Stimulated activated CD4-positive, alpha-beta T cell treated with anti-CD3 and anti-CD28 coated beads, Interleukin-12 subunit alpha, Interleukin-12 subunit beta, amount 100 ng/mL, for 4 hours (primary cell): ENCODE measurements at regions not wholly inside any gene's neighbourhood (a gene's known extent, or its start where the extent isn't known, plus 50 kb on each side); places are given as distances from the start of the nearest gene placed in this dataset.
"Not testable (repeated sequence)": the region's sequence is repeated elsewhere in the genome, so short reads cannot be mapped to it uniquely, and the experiment has no call there.

Experiments
- DNase-seq: peaks from one replicate; pipeline ENCODE4 v3.0.0-alpha.2; 2020

DNA sequence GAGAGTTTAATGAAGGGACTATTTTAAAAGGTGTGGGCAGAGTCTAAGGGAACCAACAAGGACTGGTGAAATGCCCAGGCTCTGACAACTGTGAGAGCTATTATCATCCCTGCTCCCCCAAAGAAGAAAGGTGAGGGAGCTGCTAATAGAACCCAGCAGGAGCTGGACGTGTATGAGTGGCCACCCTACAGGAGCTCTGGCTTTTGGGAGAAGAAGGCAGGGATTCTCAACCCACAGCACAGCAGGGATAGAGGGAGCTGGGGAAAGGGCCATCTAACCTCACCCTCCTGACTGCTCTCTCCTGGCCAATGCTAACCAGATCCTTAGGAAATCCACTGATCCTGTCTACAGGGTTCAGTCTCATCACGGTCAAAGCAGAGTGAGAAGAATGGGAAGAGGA, 57.1 kb downstream of the GRIN2B start:
- DNase-seq = no peak

DNA sequence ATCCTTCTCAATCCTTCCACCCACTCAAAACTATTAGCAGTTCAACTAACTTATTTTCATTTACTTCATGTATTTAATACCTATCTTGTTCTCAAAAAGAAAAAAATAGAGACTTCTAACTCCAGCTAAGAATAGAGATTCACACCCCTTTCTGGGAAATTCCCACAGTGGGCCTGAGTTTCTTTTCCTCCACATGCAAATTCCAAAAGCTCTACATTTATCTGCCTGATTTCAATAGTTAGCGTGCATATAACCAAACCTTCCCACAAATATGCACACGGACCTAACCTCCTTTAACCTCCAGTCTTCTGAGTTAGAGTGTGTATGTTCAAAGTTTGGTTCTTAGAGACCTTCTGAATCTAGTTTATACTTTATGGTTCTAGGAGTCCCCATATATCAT, 62.5 kb downstream of the GRIN2B start:
- DNase-seq = no peak

DNA sequence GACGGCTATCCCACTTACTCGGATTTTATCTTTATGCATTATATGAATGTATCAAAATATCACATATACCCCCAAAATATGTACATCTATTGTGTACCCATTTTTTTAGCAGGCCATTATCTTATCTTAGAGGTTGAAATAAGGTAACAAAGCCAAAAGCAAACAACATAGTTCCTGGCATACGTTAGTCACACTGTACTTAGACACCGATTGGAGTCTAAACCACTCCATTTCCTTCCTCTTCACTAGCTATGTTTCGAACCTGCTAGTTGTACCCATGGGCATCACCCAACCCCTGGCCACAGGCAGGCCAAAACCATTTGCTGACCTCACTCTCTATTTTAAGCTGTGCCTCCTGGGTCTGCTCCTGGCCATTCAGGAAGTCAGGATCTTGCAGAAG, 66.3 kb downstream of the GRIN2B start:
- DNase-seq = no peak

DNA sequence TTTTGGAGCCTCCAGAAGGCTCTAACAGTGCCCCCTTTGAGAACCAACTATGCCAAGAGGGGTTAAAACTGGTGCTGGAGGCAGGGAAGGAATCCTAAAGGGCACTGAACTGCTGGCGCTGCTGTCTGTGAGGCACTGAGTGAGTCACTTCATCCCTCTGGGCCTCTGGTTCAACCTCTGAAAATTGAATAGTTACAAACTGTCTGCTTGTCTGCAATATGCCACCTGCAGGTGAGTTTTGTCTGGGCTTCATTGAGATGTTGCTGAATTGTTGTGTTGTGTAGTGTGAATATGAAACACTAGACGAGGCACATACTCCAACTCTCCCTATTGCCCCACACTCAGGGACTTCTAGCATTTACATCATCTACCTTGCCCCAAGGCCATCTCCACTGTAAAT, 68.0 kb downstream of the GRIN2B start:
- DNase-seq = no peak

DNA sequence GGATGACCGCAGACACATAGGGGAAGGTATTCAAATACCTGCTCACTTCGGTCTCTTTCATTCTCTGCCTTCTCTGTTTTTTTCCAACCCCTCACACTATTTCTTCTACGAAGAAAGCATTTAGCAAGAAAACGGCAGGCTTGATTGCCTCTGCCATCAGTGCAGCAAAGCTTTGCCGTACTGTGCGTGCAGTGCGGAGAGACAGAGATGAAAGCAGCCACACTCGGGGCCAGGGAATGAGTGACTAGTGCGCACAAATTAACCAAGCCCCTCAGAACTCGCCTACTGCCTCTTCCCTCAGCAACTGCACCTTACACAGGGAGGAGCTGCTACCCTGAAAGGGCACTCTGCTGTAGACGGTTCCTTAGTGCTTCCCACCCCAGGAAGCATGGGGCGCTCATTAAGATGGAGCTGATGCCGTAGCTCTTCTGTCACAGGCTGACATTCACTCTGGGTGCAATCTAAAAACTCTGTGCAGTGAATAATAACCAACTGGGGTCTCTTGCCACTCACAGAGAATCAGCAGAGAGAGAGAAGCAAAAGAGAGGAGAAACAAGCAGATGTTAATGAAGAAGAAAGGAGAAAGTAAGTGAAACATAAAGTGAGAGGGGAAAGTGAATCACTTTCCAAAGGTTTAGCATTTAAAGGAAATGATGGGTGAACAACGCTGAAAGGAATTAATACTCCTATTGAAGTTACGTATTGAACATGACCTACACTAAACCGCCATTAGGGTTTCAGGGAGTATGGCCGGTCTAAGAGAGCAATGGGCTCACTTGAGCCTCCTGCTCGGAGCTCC, 69.4 kb downstream of the GRIN2B start:
- DNase-seq = no peak

DNA sequence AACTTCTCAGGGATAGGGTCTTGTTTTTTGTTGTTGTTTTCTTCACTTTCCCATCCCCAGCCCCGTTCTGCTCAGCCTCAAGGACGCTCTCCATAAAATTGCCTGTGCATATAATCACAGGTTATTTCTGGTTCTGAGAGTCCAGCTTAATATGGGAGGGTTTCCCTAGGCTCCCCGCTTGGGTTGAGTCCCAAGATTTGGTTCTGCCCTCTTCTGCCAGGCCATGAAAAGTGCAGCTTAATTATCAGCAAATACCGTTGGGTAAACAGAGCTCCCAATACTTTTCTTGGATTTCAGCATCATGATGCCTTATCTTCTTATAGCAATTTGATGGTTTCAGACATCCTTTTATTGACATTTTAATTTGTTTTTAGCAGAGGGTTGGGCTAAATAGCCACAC, 75.6 kb downstream of the GRIN2B start:
- DNase-seq = no peak

DNA sequence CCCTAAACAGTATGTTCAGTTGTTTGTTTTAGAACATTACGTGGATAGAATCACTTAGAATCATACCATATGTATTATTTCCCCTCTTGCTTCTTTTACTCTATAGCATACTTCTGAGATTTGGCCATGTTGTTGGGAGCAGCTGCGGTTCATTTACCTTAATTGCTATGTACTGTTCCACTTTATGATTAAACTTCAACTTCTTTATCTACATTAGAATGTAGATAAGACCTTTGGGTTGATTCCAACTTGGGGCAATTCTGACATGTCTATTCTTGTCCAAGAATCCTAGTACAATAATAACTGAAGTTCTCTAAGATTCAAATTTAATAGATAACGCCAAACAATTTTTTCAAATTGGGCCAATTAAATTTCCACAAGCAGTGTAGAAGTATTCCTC, 80.7 kb downstream of the GRIN2B start:
- DNase-seq = no peak

DNA sequence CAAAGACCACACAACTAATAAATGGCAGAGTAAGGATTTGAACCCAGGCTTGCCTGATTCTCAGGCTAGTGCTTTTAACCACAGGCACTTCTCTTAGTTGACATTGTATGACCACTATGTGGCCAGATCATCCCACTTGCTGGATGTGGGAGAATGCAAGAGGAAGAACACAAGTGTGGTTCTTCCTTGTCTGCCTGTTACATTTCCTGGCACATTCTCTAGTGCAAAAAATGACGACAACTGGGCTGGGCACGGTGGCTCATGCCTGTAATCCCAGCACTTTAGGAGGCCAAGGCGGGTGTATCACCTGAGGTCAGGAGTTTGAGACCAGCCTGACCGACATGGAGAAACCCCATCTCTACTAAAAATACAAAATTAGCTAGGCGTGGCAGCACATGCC, 83.0 kb downstream of the GRIN2B start:
- not testable (repeated sequence) for DNase-seq

DNA sequence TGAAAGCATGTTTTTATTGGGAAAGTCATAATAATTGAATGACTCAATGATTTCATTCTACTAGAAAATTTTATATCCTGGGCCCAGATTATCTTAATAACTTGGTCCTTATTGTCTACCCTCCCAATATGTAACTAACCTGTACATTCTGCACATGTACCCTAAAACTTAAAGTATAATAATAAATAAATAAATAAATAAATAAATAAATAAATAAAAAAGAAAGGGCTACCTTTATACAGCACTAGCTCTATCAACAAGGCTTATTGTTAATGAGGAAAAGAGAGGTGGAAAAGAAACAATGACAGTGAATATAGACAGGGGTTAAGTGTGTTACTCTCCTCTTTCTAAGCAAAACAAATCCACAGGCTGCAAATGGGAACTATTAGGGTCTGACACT, 83.6 kb downstream of the GRIN2B start:
- no peak for DNase-seq

DNA sequence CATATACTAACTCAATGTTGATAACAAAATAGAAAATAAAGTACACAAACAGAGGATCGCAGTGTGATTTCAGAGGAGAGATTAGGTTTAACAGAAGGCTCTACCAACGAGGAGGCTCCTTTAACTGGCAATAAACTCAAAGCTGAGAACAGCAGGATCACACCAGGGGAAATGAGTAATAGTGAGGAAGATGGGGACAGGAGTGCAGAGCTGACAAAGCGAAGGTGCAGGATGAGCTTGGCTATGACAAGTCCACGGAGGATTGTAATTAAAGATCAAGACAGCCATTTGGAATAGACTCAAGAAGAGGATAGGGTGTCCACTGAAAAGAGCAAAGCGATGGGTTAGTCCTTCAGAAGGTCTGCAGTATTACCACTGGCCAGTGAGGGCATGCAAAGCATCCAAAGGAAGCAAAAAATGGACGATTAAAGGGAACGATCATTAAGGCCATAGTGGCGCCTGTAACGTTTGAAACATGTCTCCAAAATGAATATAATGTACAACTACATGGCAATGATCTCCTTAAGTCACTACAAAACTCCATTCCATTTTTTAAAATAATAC, 85.3 kb downstream of the GRIN2B start:
- DNase-seq = no peak

DNA sequence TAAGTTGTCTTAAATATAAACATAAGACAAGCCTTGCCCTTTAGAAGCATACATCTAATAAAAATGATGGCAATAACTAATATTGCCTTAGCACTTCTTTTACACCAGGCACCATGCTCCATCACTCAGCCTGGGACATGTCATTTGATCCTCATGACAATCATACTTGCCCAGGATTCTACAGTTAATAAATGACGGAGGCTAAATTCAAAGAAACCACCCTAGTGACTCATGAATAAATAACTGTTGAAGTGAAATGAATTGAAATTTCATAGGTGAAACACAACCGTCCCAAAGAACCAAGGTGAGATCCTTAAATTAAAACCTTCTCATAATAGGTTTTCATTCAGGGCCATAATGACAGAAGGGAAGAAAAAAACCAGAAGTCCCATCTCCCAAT, 89.5 kb downstream of the GRIN2B start:
- DNase-seq = no peak

DNA sequence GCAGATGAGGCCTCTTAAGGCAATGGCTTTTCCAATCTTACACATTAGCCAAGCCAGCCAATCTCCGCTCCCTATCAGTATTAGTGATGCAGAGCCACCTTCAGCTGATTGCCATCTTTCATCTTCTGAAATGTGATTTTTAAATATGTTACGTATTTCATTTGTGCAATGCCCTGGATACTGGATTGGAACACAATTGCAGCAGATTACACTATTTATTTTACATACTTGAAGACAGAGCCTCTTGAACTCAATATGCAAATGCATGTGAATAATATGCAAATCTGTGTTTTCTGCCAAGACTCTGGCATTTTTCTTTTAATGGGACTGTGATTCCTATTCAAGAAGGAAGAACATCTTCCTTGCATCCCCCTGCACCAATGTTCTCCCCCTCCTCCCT, 90.5 kb downstream of the GRIN2B start:
- DNase-seq = no peak

DNA sequence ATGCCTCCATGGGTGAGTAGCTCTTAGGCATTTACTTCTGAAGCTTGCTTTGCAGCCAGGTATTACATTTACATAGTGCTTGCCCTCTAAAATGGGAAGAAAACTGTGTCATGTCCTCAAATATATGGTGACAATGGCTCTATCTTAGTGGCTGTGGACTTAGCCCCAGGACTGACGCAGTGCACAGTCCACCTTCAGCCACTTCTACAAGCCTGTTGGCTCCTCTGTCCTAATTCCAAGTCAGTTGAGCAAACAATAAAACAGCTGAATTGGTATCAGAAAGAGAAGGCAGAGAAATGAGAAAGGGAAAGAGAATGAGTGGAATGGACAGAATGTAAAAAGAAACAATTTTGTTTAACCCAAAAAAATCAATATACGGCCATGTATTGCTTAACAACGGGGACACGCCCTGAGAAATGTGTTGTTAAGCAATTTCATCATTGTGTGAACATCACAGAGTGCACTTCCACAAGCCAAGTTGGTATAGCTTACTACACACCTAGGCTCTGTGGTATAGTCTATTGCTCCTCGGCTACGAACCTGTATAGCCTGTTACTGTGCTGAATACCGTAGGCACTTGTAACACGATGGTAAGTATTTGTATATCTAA, 93.5 kb downstream of the GRIN2B start:
- DNase-seq = no peak

DNA sequence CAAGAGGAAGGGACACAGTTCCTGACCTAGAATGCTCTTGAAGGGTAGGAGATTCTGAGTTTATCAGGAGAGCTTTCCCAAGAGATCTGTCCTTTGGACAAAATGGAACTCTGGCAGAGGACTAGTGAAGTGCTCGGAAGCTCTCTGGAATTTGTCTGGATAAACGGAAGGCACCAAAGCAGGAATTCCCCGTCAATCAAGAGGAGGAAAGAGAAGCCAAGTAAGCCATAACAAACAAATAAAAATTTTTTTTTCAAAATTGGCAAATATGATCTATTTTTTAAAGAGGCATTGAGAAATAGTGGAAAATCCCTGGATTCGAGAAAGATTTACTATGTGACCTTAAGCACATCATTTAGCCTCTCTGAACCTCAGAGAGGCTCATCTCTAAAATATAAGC, 99.2 kb downstream of the GRIN2B start:
- DNase-seq = no peak

DNA sequence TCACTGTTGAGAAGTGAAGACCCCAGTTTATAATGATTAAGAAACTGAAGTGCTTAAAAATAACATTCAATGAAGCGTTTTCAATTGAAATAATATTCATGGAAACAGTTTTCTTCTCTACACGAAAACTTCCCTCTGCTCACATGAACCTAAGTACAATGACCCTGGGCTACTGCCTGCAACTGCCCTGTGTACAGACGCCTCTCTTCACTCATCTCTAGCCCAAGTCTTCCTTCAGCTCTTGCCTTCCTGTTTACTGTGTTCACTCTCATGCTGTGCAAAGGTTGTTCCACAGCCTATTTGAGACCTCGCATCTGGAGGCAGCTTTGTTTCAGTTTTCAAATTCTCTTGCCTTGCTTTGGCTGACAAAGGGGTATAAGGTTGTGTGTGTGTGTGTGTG, 100.8 kb downstream of the GRIN2B start:
- no peak for DNase-seq

DNA sequence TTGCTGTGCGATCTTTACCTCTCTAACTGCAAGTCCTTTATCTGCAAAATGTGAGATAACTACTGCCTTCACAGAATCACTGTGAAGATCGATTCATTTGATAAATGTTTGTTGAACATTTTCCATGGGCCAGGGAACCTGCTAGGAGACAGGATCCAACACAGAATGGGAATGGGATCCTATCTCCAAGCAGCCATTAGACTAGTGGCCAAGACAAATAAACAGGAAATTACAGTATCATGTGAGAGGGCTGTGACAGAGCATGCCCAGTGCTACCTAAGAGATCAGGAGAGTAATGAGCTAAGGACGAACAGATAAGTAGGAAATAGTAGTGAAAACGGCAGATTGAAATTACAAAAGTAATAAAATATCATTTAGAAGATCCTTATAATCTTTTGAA, 105.7 kb downstream of the GRIN2B start:
- DNase-seq = no peak

DNA sequence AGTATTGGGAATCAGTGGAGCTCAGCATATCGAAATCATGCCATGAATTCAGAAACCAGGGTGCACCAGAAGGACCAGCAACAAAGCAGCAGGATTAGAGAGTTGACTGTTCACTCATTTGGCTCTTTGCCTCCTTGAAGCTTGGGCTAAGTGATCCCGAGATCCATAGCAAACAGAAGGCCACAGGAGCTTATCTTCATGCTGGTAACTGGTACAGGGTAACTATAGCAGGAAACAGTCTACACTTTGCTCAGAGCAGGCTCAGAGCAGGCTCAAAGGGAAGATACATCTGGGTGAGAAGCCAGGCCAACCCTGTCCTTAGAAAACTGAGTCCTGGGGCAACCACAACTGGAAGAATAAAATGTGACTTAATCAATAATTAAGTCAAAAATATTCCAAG, 111.1 kb downstream of the GRIN2B start:
- DNase-seq = no peak

DNA sequence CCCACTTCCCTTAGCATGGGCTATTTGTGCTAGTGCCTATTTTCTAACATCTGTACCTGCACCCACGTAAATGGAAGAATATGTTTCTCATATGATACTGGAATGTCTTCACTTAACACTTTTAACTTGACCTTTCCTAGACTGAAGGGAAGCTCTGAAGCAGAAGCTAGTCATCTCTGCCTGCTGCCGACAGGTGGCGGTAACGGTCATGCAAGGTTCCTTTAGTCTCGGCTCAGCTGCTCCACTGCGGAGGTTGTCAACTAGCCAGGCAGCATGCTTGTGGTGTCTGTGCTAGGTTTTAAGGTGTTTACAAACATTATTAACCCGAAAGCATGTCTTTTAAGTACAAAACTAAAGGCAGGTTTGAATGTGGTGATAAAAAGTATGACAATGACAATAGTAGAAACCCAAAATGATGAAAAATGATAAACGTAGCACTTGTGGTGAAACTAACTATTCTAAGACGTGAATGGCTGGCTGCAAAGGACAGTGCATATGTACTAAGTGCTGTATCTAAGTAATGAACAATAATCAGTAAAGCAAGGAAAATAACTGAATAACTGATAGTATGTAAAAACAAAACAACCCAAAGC, 117.2 kb downstream of the GRIN2B start:
- DNase-seq = peak; percentile 55

DNA sequence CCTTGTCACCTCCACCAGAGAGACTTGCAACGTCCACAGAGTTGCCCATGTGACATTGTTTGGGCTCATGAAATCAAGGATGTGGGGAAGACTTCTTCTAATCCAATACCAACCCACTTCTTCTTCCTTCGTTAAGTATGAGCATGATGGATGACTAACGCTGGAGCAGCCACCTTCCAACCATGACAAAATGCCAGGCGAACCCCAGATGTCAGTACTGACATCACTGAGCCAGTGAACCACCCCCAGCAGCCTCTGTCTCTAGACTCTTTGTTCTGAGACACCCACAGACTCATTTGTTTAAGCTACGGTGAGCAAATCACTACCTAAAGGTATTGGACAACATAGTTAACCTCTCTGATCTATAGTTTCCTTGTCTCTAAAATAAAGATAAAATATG, 123.7 kb downstream of the GRIN2B start:
- DNase-seq = no peak

DNA sequence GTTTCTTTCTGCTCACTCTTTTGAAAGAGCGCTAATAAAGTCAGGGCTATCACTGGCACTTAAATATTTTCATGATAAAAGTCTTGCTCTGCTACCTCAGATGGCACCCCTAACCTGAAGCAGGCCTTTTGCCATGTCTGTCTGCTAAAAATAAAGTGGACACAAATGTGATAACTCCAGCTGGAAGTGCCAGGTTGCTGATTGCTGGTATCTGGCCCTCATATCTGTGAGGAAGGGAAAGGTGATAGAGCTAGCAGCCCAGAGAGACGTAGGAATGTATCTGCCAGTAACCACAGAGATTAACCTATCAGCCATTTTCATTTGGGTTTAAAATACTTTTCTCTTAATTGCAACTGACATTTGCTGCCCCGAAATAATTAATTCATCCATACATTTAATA, 127.9 kb downstream of the GRIN2B start:
- no peak for DNase-seq

DNA sequence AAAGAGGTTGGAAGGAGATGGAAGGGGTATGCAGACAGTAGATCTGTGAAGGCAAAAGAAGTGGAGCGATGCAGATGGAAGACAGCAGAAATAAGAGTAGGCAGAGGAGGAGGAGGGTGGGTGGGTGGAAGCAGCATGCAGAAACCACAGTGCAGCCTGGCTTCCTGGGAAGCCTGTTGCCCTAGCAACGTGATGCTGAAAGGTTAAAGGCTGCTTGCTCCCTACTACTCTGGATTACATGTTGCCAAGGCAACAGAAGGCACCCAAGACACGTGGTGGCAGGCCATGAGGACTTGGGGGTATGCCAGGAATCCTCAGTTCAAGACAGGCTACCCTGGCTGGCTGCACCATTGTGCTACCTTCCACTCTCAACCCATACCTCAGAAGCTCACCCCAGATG, 129.6 kb downstream of the GRIN2B start:
- DNase-seq = no peak

DNA sequence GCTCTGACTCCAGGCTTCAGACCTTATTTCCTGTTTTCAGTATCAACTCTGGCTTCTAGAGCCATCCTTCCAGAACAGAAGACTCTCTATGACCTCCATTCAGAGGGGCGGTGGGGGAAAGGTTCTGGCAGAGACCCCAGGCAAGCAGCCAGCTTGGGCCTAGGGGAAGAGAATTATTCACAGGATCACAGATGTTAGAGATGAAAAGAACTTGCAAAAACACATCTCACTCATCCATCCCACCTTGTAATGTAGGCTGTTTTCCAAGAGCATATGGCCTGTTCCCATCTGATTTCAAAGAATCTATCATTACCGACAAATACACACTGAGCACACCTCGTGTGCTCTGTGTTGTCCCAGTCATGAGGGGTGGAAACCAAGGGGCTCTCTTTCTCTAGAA, 131.9 kb downstream of the GRIN2B start:
- no peak for DNase-seq

DNA sequence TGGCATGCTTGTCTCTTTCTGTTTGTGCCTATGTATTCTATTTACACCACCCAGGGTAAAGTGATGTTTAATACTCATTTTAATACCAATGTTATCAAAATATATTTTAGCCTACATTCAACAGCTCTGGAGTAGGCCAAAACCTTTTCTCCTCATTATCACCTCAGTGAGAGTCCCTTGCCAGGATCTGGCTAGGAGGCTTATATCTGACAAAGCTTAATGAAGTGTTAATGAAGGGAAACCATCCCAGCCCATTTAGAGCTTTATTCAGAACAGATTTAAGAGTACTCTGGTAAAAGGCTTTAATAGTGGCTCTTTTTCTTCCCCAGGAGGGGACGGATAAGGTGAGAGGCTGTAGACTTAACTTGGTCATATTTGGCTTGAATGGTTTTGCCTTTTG, 137.6 kb downstream of the GRIN2B start:
- DNase-seq = no peak

DNA sequence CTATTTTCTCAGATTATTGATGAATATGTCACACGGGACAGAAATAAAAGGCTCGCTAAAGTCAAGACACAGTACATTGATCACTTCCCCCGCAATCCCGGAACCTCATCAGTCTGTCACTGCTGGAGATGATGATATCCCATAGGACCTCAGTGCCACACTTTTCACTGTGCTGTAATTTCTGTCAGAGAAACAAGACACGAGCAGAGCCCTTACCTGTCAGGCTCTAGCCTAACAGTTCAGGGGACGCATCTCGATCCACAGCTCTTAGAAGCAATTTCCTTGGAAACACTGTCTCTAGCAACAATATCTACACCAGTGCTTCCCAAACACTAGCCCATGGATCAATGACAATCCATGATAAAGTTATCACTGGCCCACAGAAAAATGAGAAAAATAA, 140.0 kb downstream of the GRIN2B start:
- no peak for DNase-seq
